GM12878 (cell line): ENCODE measurements at regions not wholly inside any gene's neighbourhood (a gene's known extent, or its start where the extent isn't known, plus 50 kb on each side); places are given as distances from the start of the nearest gene placed in this dataset.

Source experiments
- ATAC-seq: fragments of 200-7000 bp; cut with Tn5 transposase; 3 replicates; pipeline ENCODE4 v1.9.1; 2020; ENCODE audit warnings: mild to moderate bottlenecking, moderate library complexity
- BruUV-seq: library from RNA; stranded (reverse); fragments of 400-500 nt; replicated peaks from 2 replicates; lab custom pipeline; 2021; lab: Mats Ljungman, UMichigan
- CTCF ChIA-PET: fragments of 300-600 bp; sonication (Branson Sonifier 250); formaldehyde crosslinking; extraction: SDS; loops from one replicate; lab custom pipeline; 2021; ENCODE audit warnings: inconsistent platforms; lab: Yijun Ruan, JAX
- POLR2A ChIA-PET: fragments of 350-600 bp; formaldehyde crosslinking; extraction: SDS; loops from one replicate; lab custom pipeline; 2021; ENCODE audit warnings: inconsistent platforms; lab: Charles Lee
- RAD21 ChIA-PET: fragments of 300-600 bp; sonication (Branson Sonifier 250); formaldehyde crosslinking; loops from one replicate; lab custom pipeline; 2023; ENCODE audit warnings: antibody characterized with exemption; ENCODE audit not compliant: unreplicated experiment; lab: Charles Lee
- SMC1A ChIA-PET: fragments of 300-600 bp; sonication (Branson Sonifier 250); formaldehyde crosslinking; loops from one replicate; lab custom pipeline; 2023; ENCODE audit not compliant: unreplicated experiment, uncharacterized antibody; lab: Charles Lee
- DNase-seq: peaks from one replicate; pipeline ENCODE4 v3.0.0-alpha.2; 2011; ENCODE audit warnings: low read depth, low spot score
- FAIRE-seq: peaks from 3 replicates; lab custom pipeline; 2011; peaks lifted over from hg19 to GRCh38; lab: Jason Lieb, UNC
- H2AFZ ChIP-seq: 2 replicates; pipeline ENCODE4 v1.6.0; 2011; ENCODE audit warnings: low read depth, low read length, control low read depth; ENCODE audit not compliant: control insufficient read depth
- H3K27ac ChIP-seq: 2 replicates; pipeline ENCODE4 v1.5.1; 2011; ENCODE audit warnings: control low read depth; ENCODE audit not compliant: control insufficient read depth, insufficient read depth
- H3K27me3 ChIP-seq, 2 experiments: replicated peaks in 1 of 2; 2 replicates each; pipeline versions ENCODE4 v1.6.0 to v1.6.1; 2011; ENCODE audit warnings: low read length in 1 of 2; ENCODE audit not compliant: control insufficient read depth in 2 of 2, insufficient read depth in 2 of 2
- H3K36me3 ChIP-seq, 2 experiments: 2 replicates each; pipeline ENCODE4 v1.5.1; 2011; ENCODE audit warnings: low read length in 1 of 2; ENCODE audit not compliant: control insufficient read depth in 2 of 2, insufficient read depth in 2 of 2
- H3K4me1 ChIP-seq: 2 replicates; pipeline ENCODE4 v1.6.1; 2011; ENCODE audit warnings: mild to moderate bottlenecking, low read length, moderate library complexity, mixed read lengths; ENCODE audit not compliant: control insufficient read depth, insufficient read depth
- H3K4me2 ChIP-seq: 2 replicates; pipeline ENCODE4 v1.6.0; 2011; ENCODE audit warnings: control low read depth; ENCODE audit not compliant: control insufficient read depth, insufficient read depth
- H3K4me3 ChIP-seq: fragments of 200-600 bp; sonication (generic); 2 replicates; pipeline ENCODE4 v1.5.1; 2016
- H3K79me2 ChIP-seq: 2 replicates; pipeline ENCODE4 v1.6.0; 2011; ENCODE audit warnings: low read length; ENCODE audit not compliant: control insufficient read depth, insufficient read depth
- H3K9ac ChIP-seq: 2 replicates; pipeline ENCODE4 v1.8.0; 2011; ENCODE audit warnings: low read length, control low read depth, mixed read lengths; ENCODE audit not compliant: control insufficient read depth, insufficient read depth
- H3K9me3 ChIP-seq: replicated peaks from 3 replicates; pipeline ENCODE4 v1.5.1; 2011; ENCODE audit warnings: mild to moderate bottlenecking, low read length; ENCODE audit not compliant: control insufficient read depth, insufficient read depth
- H4K20me1 ChIP-seq: 2 replicates; pipeline ENCODE4 v1.6.0; 2011; ENCODE audit not compliant: control insufficient read depth, insufficient read depth
- BCL11A ChIP-seq: IDR thresholded peaks from 2 replicates; pipeline ENCODE4 v1.6.1; 2011; ENCODE audit warnings: low read depth, low read length
- BHLHE40 ChIP-seq, 2 experiments: fragments of 450-650 bp in 1 of 2; IDR thresholded peaks; 2 replicates each; pipeline ENCODE4 v1.6.1; 2011 to 2017; ENCODE audit warnings: low read depth in 2 of 2, borderline replicate concordance in 1 of 2, improper control_type of control experiment in 1 of 2, low read length in 1 of 2, mild to moderate bottlenecking in 1 of 2
- CREM ChIP-seq: IDR thresholded peaks from 2 replicates; pipeline ENCODE4 v1.6.1; 2014; ENCODE audit warnings: antibody characterized with exemption, low read depth
- HDAC6 ChIP-seq: fragments of 200-600 bp; sonication (generic); IDR thresholded peaks from one replicate; pipeline ENCODE4 v1.8.0; 2017; ENCODE audit warnings: antibody characterized with exemption; ENCODE audit not compliant: unreplicated experiment
- TCF12 ChIP-seq: IDR thresholded peaks from 2 replicates; pipeline ENCODE4 v1.6.1; 2011; ENCODE audit warnings: low read depth, mild to moderate bottlenecking, low read length
- WGBS: methylation state at CpG from one replicate; pipeline ENCODE4 v1.1.6; 2016; ENCODE audit warnings: low lambda C conversion rate; ENCODE audit not compliant: insufficient replicate concordance, insufficient coverage; ENCODE audit errors: missing lambda C conversion rate; 5-methylcytosine and 5-hydroxymethylcytosine counted together
- in situ Hi-C: fragments of 300-500 bp; cut with MboI; formaldehyde crosslinking; loops from 9 replicates; pipeline ENCODE4 v1.14.3; 2018; ENCODE audit warnings: mixed read lengths
- intact Hi-C: fragments of 100-400 bp; cut with micrococcal nuclease; formaldehyde crosslinking; loops from one replicate; pipeline ENCODE4 v1.14.2; 2022; ENCODE audit not compliant: unreplicated experiment
- TF ChIP-seq, protein P1 (sequence below): fragments of 150-350 bp; IDR thresholded peaks from 2 replicates; pipeline ENCODE4 v1.6.1; 2016; ENCODE audit warnings: low read depth, low read length
- TF ChIP-seq, protein P2 (sequence below): fragments of 450-650 bp; IDR thresholded peaks from 2 replicates; pipeline ENCODE4 v1.6.1; 2016; ENCODE audit warnings: mild to moderate bottlenecking, moderate library complexity, borderline replicate concordance
- TF ChIP-seq, protein P3 (sequence below): IDR thresholded peaks from 2 replicates; pipeline ENCODE4 v1.6.1; 2011; ENCODE audit warnings: borderline replicate concordance, low read depth, mild to moderate bottlenecking, moderate library complexity, low read length; ENCODE audit not compliant: insufficient read depth, poor library complexity, severe bottlenecking
- TF ChIP-seq, protein P4 (sequence below): IDR thresholded peaks from 2 replicates; pipeline ENCODE4 v1.6.1; 2012; ENCODE audit warnings: low read depth, low read length, improper control_type of control experiment

DNA sequence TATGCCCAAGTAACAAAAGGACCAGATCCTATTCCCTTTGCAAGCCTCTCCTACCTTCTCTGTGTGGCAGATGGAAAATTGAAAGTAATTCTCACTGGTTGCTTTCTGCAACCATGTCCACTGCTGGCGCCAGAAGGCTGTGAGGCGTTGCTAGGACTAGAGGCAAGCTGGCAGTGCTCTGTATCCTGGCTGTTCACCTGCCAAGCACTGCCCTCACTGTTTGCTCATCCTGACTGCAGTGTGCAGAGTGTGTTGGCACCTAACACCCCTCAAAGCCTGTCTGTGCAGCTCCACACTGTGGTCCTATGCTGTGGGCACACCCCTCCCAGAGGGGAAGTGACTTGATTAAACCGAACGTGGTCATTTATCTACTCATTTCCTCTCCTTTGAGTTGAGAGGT is 840.7 kb downstream of the NLGN4Y start (continued):
- TF ChIP-seq, protein P1, sequence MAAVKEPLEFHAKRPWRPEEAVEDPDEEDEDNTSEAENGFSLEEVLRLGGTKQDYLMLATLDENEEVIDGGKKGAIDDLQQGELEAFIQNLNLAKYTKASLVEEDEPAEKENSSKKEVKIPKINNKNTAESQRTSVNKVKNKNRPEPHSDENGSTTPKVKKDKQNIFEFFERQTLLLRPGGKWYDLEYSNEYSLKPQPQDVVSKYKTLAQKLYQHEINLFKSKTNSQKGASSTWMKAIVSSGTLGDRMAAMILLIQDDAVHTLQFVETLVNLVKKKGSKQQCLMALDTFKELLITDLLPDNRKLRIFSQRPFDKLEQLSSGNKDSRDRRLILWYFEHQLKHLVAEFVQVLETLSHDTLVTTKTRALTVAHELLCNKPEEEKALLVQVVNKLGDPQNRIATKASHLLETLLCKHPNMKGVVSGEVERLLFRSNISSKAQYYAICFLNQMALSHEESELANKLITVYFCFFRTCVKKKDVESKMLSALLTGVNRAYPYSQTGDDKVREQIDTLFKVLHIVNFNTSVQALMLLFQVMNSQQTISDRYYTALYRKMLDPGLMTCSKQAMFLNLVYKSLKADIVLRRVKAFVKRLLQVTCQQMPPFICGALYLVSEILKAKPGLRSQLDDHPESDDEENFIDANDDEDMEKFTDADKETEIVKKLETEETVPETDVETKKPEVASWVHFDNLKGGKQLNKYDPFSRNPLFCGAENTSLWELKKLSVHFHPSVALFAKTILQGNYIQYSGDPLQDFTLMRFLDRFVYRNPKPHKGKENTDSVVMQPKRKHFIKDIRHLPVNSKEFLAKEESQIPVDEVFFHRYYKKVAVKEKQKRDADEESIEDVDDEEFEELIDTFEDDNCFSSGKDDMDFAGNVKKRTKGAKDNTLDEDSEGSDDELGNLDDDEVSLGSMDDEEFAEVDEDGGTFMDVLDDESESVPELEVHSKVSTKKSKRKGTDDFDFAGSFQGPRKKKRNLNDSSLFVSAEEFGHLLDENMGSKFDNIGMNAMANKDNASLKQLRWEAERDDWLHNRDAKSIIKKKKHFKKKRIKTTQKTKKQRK = no peak
- no peak for TF ChIP-seq BCL11A

DNA sequence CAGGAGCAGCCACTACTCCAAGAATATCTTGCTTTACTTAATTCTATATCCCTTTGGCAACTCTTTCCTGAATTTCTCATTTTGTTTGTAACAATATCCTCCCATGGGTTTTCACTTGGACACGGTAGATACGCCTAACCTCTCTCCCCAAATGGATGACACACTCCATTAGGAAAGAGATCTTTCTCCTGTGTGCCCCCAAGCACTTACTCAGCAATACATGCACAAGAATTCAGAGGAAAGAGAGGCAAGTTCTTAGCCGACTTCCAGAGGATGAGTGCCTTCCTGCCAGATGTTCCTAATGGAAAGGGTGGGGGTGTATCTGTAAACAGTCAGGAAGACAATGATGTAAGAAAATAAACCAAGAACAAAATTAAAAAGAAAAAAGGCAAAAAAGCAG is 844.5 kb downstream of the NLGN4Y start:
- intact Hi-C loops = no loop called here
- POLR2A ChIA-PET = no interaction called here
- H4K20me1 ChIP-seq = no peaks in the 10 kb centered on the region

More for the DNA sequence above, 844.5 kb downstream of the NLGN4Y start:
- no peak overlapping the region for H3K4me3 ChIP-seq
- RAD21 ChIA-PET = no interaction called here
- H3K36me3 ChIP-seq = no peaks in the 10 kb centered on the region
- no peak overlapping the region for H3K9ac ChIP-seq
- no peak for ATAC-seq
- no peak for DNase-seq
- no CpG with 5 or more reads among the region's 3 CpGs for WGBS
- no peaks in the 10 kb centered on the region for H3K9me3 ChIP-seq
- FAIRE-seq = no peak
- TF ChIP-seq, protein P2, sequence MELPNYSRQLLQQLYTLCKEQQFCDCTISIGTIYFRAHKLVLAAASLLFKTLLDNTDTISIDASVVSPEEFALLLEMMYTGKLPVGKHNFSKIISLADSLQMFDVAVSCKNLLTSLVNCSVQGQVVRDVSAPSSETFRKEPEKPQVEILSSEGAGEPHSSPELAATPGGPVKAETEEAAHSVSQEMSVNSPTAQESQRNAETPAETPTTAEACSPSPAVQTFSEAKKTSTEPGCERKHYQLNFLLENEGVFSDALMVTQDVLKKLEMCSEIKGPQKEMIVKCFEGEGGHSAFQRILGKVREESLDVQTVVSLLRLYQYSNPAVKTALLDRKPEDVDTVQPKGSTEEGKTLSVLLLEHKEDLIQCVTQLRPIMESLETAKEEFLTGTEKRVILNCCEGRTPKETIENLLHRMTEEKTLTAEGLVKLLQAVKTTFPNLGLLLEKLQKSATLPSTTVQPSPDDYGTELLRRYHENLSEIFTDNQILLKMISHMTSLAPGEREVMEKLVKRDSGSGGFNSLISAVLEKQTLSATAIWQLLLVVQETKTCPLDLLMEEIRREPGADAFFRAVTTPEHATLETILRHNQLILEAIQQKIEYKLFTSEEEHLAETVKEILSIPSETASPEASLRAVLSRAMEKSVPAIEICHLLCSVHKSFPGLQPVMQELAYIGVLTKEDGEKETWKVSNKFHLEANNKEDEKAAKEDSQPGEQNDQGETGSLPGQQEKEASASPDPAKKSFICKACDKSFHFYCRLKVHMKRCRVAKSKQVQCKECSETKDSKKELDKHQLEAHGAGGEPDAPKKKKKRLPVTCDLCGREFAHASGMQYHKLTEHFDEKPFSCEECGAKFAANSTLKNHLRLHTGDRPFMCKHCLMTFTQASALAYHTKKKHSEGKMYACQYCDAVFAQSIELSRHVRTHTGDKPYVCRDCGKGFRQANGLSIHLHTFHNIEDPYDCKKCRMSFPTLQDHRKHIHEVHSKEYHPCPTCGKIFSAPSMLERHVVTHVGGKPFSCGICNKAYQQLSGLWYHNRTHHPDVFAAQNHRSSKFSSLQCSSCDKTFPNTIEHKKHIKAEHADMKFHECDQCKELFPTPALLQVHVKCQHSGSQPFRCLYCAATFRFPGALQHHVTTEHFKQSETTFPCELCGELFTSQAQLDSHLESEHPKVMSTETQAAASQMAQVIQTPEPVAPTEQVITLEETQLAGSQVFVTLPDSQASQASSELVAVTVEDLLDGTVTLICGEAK = no peak
- TF ChIP-seq BHLHE40 (IDR thresholded peaks at IDR 0.05; ENCODE audit: borderline replicate concordance in 1 of 2, low read depth in 2 of 2, low read length in 1 of 2) = no peak
- TF ChIP-seq HDAC6 = no peak
- no peak for TF ChIP-seq CREM
- TF ChIP-seq TCF12 = no peak
- TF ChIP-seq, protein P3, sequence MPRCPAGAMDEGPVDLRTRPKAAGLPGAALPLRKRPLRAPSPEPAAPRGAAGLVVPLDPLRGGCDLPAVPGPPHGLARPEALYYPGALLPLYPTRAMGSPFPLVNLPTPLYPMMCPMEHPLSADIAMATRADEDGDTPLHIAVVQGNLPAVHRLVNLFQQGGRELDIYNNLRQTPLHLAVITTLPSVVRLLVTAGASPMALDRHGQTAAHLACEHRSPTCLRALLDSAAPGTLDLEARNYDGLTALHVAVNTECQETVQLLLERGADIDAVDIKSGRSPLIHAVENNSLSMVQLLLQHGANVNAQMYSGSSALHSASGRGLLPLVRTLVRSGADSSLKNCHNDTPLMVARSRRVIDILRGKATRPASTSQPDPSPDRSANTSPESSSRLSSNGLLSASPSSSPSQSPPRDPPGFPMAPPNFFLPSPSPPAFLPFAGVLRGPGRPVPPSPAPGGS = no peak
- TF ChIP-seq BCL11A = no peak
- TF ChIP-seq, protein P4, sequence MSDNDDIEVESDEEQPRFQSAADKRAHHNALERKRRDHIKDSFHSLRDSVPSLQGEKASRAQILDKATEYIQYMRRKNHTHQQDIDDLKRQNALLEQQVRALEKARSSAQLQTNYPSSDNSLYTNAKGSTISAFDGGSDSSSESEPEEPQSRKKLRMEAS = no peak
- H3K79me2 ChIP-seq = no peaks in the 10 kb centered on the region
- H3K4me2 ChIP-seq = no peak overlapping the region
- no TSS peak for BruUV-seq
- H3K4me1 ChIP-seq = no peaks in the 10 kb centered on the region
- in situ Hi-C loops = no loop called here
- no peak overlapping the region for H3K27ac ChIP-seq
- no peak overlapping the region for H2AFZ ChIP-seq
- SMC1A ChIA-PET = no interaction called here
- H3K27me3 ChIP-seq = no peaks in the 10 kb centered on the region
- CTCF ChIA-PET = no interaction called here
